ENCODE measurements at regions not wholly inside any gene's neighbourhood (a gene's known extent, or its start where the extent isn't known, plus 50 kb on each side); places are given as distances from the start of the nearest gene placed in this dataset.

- TF ChIP-seq, protein P1, sequence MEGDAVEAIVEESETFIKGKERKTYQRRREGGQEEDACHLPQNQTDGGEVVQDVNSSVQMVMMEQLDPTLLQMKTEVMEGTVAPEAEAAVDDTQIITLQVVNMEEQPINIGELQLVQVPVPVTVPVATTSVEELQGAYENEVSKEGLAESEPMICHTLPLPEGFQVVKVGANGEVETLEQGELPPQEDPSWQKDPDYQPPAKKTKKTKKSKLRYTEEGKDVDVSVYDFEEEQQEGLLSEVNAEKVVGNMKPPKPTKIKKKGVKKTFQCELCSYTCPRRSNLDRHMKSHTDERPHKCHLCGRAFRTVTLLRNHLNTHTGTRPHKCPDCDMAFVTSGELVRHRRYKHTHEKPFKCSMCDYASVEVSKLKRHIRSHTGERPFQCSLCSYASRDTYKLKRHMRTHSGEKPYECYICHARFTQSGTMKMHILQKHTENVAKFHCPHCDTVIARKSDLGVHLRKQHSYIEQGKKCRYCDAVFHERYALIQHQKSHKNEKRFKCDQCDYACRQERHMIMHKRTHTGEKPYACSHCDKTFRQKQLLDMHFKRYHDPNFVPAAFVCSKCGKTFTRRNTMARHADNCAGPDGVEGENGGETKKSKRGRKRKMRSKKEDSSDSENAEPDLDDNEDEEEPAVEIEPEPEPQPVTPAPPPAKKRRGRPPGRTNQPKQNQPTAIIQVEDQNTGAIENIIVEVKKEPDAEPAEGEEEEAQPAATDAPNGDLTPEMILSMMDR (conservative IDR thresholded peaks at IDR 0.05 in 1 of 2, IDR thresholded peaks at IDR 0.05 in 1 of 2; ENCODE audit: low read depth in 1 of 2, low read length in 2 of 2), result no peak
- no peak for TF ChIP-seq EZH2 (IDR thresholded peaks at IDR 0.05; ENCODE audit: low read length, missing control alignments)
Measured at GRCh38 chr18:44579745-44580144, 100.9 kb upstream of the SETBP1 start.
